ENCODE measurements at regions not wholly inside any gene's neighbourhood (a gene's known extent, or its start where the extent isn't known, plus 50 kb on each side); places are given as distances from the start of the nearest gene placed in this dataset.

- intact Hi-C loops (cut with micrococcal nuclease) = no loop called here
- H3K36me3 ChIP-seq (ENCODE audit: control insufficient read depth in 2 of 2, extremely low read depth in 1 of 2, insufficient read depth in 2 of 2, low read length in 2 of 2) = no peaks in the 10 kb centered on the region
- no peaks in the 10 kb centered on the region for H3K4me1 ChIP-seq (ENCODE audit: control insufficient read depth, extremely low read depth, insufficient read depth, low read length)
- H3K4me2 ChIP-seq (ENCODE audit: insufficient read depth, low read length) = no peak overlapping the region
- TF ChIP-seq GATA2 (IDR thresholded peaks at IDR 0.05; ENCODE audit: insufficient read depth, insufficient read length, low read depth, low read length) (no peak), JUN (IDR thresholded peaks at IDR 0.05; ENCODE audit: borderline replicate concordance, insufficient read depth, insufficient read length, low read depth) (no peak), POLR2A (IDR thresholded peaks at IDR 0.05; ENCODE audit: low read depth, low read length) (no peak), POLR2AphosphoS5 (IDR thresholded peaks at IDR 0.05; ENCODE audit: insufficient read depth, low read depth, low read length) (no peak), EZH2 (IDR thresholded peaks at IDR 0.05; ENCODE audit: borderline replicate concordance, low read depth, low read length, severe bottlenecking) (no peak), MYC (IDR thresholded peaks at IDR 0.05; ENCODE audit: low read depth, low read length) (no peak), FOS (IDR thresholded peaks at IDR 0.05; ENCODE audit: borderline replicate concordance, insufficient read depth, low read length) (no peak)
- TF ChIP-seq, protein P1, sequence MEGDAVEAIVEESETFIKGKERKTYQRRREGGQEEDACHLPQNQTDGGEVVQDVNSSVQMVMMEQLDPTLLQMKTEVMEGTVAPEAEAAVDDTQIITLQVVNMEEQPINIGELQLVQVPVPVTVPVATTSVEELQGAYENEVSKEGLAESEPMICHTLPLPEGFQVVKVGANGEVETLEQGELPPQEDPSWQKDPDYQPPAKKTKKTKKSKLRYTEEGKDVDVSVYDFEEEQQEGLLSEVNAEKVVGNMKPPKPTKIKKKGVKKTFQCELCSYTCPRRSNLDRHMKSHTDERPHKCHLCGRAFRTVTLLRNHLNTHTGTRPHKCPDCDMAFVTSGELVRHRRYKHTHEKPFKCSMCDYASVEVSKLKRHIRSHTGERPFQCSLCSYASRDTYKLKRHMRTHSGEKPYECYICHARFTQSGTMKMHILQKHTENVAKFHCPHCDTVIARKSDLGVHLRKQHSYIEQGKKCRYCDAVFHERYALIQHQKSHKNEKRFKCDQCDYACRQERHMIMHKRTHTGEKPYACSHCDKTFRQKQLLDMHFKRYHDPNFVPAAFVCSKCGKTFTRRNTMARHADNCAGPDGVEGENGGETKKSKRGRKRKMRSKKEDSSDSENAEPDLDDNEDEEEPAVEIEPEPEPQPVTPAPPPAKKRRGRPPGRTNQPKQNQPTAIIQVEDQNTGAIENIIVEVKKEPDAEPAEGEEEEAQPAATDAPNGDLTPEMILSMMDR (IDR thresholded peaks at IDR 0.05; ENCODE audit: extremely low read depth in 1 of 2, insufficient read depth in 1 of 2, low read depth in 1 of 2, low read length in 2 of 2) = no peak
- TF ChIP-seq, protein P2, sequence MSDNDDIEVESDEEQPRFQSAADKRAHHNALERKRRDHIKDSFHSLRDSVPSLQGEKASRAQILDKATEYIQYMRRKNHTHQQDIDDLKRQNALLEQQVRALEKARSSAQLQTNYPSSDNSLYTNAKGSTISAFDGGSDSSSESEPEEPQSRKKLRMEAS (IDR thresholded peaks at IDR 0.05; ENCODE audit: insufficient read depth, insufficient read length) = no peak
- no peak overlapping the region for H3K4me3 ChIP-seq (replicated peaks in 1 of 3; ENCODE audit: insufficient read depth in 1 of 3, low read depth in 1 of 3, low read length in 3 of 3)
- no peaks in the 10 kb centered on the region for H3K27me3 ChIP-seq (ENCODE audit: control insufficient read depth in 2 of 2, insufficient read depth in 2 of 2, low read length in 2 of 2)
- no peak overlapping the region for H3K9ac ChIP-seq (replicated peaks; ENCODE audit: extremely low read depth, insufficient read depth, low read length)
- ChIA-PET POLR2A (no interaction called here), CTCF (no interaction called here)
- no peak overlapping the region for H3K27ac ChIP-seq (ENCODE audit: insufficient read depth, low read depth, low read length)
- no peaks in the 10 kb centered on the region for H4K20me1 ChIP-seq (replicated peaks; ENCODE audit: control insufficient read depth, extremely low read depth, insufficient read depth, low read length)
- H3K9me3 ChIP-seq (replicated peaks; ENCODE audit: control insufficient read depth, insufficient read depth, low read length) = no peaks in the 10 kb centered on the region
- dilution Hi-C loops (cut with MboI; ENCODE audit: extremely low pct_ligation_motif_present, low sequenced_read_pairs) = no loop called here
- H3K9me1 ChIP-seq (replicated peaks; ENCODE audit: control insufficient read depth, extremely low read depth, insufficient read depth, low read length) = no peaks in the 10 kb centered on the region
- FAIRE-seq (no peak), DNase-seq (ENCODE audit: low read depth, low spot score) (no peak)
- H3K79me2 ChIP-seq (ENCODE audit: control insufficient read depth, insufficient read depth, low read length) = no peaks in the 10 kb centered on the region
- no TSS peak for BruUV-seq (replicated peaks)
- no peak overlapping the region for H2AFZ ChIP-seq (ENCODE audit: low read depth, low read length)
Observed at GRCh38 chr7:136128050-136128449, 150.9 kb upstream of the MTPN start.

Data from endothelial cell of umbilical vein (primary cell).